ENCODE measurements at regions not wholly inside any gene's neighbourhood (a gene's known extent, or its start where the extent isn't known, plus 50 kb on each side); places are given as distances from the start of the nearest gene placed in this dataset.

DNA sequence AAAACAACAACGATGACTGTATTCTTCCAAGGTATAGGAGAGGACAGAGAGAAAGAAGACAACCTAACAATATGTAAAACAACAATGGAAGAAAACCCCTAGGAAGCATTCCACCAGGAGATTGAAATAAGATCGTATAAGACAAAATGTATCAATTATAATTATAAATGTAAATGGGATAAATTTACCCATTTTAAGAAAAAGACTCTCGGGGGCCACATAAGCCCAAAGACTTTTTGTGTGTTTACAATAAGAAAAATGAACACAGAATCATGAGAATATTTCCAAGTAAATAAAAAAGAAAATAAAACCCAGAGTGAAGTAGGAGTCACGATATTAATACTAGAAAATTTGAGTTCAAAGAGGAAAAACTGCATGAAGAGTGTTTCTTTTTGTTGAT is 126.4 kb downstream of the ASB1 start:
- DNase-seq (ENCODE audit: low read depth): no peak
- no peak for TF ChIP-seq CTCF (IDR thresholded peaks at IDR 0.05; ENCODE audit: control insufficient read depth, extremely low read depth, insufficient read depth)
- H3K4me3 ChIP-seq (ENCODE audit: low read depth, low read length): no peak overlapping the region

- TF ChIP-seq CTCF (IDR thresholded peaks at IDR 0.05; ENCODE audit: control insufficient read depth, extremely low read depth, insufficient read depth): no peak
- no peak overlapping the region for H3K4me3 ChIP-seq (ENCODE audit: low read depth, low read length)
- no peak for DNase-seq (ENCODE audit: low read depth)
Measured at GRCh38 chr2:238554468-238555315, 128.0 kb downstream of the ASB1 start.

DNA sequence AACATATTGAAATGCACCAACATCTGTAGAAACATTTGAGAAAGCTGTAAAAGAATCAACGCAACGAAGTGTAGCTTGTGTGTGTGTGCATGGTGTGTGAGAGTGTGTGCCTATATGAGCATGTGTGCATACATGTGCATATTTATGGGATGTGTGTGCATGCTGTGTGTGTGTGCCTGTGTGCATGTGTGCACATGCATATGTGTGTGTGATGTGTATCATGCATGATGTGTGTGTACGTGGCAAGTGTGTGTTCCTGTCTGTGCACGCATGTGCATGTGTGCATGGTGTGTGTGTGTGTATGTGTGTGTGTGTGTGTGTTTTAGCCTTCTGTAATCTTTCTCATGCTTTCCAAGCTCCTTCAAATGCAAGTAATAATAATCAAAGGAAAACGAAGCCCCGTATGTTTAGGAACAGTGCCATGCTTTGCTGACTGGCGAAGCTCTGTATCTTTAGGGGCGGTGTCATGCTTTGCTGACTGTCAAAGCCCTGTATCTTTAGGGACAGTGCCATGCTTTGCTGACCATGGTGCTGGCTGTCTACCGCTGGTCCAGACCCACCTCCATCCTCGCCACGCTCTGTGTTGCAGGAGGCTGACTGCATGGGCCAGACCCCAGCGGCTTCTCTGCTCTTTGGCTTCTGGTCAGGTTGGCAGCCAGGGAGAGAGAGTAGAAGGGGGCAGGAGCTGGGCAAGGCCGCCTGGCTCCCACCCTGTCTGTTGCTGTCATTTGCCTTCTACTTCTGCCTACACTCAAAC is 129.2 kb downstream of the ASB1 start:
- no peak for TF ChIP-seq CTCF (IDR thresholded peaks at IDR 0.05; ENCODE audit: control insufficient read depth, extremely low read depth, insufficient read depth)
- no peak overlapping the region for H3K4me3 ChIP-seq (ENCODE audit: low read depth, low read length)
- no peak for DNase-seq (ENCODE audit: low read depth)

DNA sequence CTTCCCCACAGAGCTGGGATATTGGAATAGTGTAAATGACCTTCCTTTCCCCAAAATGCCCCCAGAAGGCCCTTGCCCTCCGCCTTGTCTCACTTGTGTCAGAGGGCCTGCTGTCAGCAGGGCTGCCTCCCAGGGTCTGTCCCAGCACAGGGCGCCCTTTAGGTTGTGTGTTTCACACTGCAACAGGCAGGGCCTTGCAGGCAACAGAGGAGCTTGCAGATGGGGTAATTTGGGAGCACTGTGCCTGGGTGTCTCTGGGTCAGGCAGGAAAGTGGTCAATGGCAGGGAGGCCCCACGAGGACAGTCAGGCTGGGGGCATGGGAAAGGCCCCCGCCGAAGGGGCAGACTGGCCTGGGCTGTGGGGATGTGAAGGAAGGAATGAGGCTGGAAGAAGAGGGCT is 130.7 kb downstream of the ASB1 start:
- TF ChIP-seq CTCF (IDR thresholded peaks at IDR 0.05; ENCODE audit: control insufficient read depth, extremely low read depth, insufficient read depth): no peak
- no peak for DNase-seq (ENCODE audit: low read depth)
- H3K4me3 ChIP-seq (ENCODE audit: low read depth, low read length): no peak overlapping the region

GRCh38 chr2:238557936-238558335 is 131.2 kb downstream of the ASB1 start:
- no peak for TF ChIP-seq CTCF (IDR thresholded peaks at IDR 0.05; ENCODE audit: control insufficient read depth, extremely low read depth, insufficient read depth)
- H3K4me3 ChIP-seq (ENCODE audit: low read depth, low read length): no peak overlapping the region
- DNase-seq (ENCODE audit: low read depth): no peak

DNA sequence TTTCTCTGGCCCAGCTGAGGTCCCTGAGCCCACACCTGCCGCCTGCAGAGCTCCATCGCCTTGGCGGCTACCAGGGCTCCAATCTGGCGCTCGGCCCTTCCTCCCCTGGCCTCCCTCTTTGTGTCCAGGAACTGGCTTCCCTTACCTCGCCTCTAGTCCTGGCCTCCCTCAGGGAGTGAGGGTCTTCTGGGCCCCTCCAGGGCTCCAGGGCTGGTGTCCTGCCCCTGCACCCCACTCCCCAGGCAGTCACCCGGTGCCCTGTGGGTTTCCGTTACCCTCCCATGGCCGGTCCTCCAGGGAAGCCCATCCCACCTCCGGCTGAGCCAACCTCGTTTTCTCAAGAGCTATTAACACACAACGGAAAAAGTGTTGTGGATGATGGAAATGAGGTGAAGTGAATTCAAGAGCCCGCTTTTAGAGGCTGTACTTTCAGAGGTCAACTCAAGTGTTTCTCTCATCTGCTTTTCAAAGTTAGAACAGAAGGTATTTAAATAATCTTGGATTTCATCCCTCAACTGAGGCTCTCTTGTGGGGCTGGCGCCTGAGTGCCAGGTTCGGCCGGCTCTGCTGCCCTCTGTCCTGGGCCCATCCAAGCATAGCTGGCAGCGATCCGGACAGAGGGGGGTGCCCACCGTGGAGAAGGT is 131.9 kb downstream of the ASB1 start:
- H3K4me3 ChIP-seq (ENCODE audit: low read depth, low read length): no peak overlapping the region
- TF ChIP-seq CTCF (IDR thresholded peaks at IDR 0.05; ENCODE audit: control insufficient read depth, extremely low read depth, insufficient read depth): no peak
- no peak for DNase-seq (ENCODE audit: low read depth)
